Mesothelial cell of epicardium (in vitro differentiated cells): ENCODE measurements at regions not wholly inside any gene's neighbourhood (a gene's known extent, or its start where the extent isn't known, plus 50 kb on each side); places are given as distances from the start of the nearest gene placed in this dataset.

Source experiments
- DNase-seq, 2 experiments: peaks; one replicate each; pipeline ENCODE4 v3.0.0; 2021; ENCODE audit warnings: low spot score in 2 of 2; ENCODE audit not compliant: unreplicated experiment in 2 of 2
- H3K27ac Mint-ChIP-seq: 2 replicates; pipeline ENCODE4 v1.8.0; 2021; ENCODE audit warnings: mixed read lengths
- H3K27me3 Mint-ChIP-seq: 2 replicates; pipeline ENCODE4 v1.8.0; 2021; ENCODE audit warnings: low read depth, mixed read lengths
- H3K36me3 Mint-ChIP-seq: 2 replicates; pipeline ENCODE4 v1.8.0; 2021; ENCODE audit warnings: mixed read lengths
- H3K4me1 Mint-ChIP-seq: 2 replicates; pipeline ENCODE4 v1.8.0; 2021; ENCODE audit warnings: mixed read lengths
- H3K4me3 Mint-ChIP-seq: 2 replicates; pipeline ENCODE4 v1.8.0; 2021; ENCODE audit warnings: mild to moderate bottlenecking, moderate library complexity, mixed read lengths
- H3K9me3 Mint-ChIP-seq: 2 replicates; pipeline ENCODE4 v1.8.0; 2021; ENCODE audit warnings: mixed read lengths
- TF ChIP-seq, protein P1 (sequence below): fragments of 200-600 bp; sonication (generic); IDR thresholded peaks from one replicate; pipeline ENCODE4 v1.5.0; 2021; ENCODE audit warnings: antibody characterized with exemption; ENCODE audit not compliant: unreplicated experiment

DNA sequence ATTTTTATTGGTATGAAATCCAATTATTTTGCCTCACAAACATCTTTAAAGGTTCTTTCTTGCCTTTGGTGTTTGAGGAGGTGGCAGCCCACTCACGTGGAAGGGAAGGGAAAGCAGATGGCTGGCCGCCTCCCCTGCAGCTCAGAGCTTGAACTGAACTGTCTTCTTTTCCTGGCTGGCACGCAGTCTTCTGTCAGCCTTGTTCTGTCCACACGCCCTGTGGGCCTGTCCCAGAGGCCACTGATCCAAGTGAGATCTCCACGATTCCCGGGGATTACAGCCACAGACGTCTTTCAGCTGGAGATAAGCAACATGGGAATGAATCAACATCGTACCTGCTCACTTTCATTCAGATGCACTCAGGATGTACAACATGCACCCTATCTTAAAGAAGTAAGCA is 73.3 kb downstream of the TMEM18 start:
- no peaks in the 10 kb centered on the region for H3K27me3 Mint-ChIP-seq
- no peaks in the 10 kb centered on the region for H3K36me3 Mint-ChIP-seq
- no peaks in the 10 kb centered on the region for H3K9me3 Mint-ChIP-seq
- no peak overlapping the region for H3K4me3 Mint-ChIP-seq
- TF ChIP-seq, protein P1, sequence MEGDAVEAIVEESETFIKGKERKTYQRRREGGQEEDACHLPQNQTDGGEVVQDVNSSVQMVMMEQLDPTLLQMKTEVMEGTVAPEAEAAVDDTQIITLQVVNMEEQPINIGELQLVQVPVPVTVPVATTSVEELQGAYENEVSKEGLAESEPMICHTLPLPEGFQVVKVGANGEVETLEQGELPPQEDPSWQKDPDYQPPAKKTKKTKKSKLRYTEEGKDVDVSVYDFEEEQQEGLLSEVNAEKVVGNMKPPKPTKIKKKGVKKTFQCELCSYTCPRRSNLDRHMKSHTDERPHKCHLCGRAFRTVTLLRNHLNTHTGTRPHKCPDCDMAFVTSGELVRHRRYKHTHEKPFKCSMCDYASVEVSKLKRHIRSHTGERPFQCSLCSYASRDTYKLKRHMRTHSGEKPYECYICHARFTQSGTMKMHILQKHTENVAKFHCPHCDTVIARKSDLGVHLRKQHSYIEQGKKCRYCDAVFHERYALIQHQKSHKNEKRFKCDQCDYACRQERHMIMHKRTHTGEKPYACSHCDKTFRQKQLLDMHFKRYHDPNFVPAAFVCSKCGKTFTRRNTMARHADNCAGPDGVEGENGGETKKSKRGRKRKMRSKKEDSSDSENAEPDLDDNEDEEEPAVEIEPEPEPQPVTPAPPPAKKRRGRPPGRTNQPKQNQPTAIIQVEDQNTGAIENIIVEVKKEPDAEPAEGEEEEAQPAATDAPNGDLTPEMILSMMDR: no peak
- H3K4me1 Mint-ChIP-seq: no peaks in the 10 kb centered on the region
- DNase-seq: peak in 1 of 2 experiments; percentile 21
- H3K27ac Mint-ChIP-seq: no peak overlapping the region

DNA sequence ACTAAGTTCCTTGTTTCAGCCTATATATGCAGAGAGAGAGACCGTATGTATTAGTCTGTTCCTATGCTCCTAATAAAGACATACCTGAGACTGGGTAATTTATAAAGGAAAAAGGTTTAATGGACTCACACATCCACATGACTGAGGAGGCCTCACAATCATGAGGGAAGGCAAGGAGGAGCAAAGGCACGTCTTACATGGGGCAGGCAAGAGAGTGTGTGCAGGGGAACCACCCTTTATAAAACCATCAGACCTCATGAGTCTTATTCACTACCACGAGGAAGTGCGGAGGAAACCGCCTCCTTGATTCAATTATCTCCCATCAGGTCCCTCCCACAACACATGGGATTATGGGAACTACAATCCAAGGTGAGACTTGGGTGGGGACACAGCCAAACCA is 73.8 kb downstream of the TMEM18 start:
- TF ChIP-seq, protein P1: no peak
- no peaks in the 10 kb centered on the region for H3K36me3 Mint-ChIP-seq
- no peak overlapping the region for H3K4me3 Mint-ChIP-seq
- H3K9me3 Mint-ChIP-seq: no peaks in the 10 kb centered on the region
- H3K27me3 Mint-ChIP-seq: no peaks in the 10 kb centered on the region
- no peak for DNase-seq
- peak overlapping the region; percentile 32 for H3K27ac Mint-ChIP-seq
- H3K4me1 Mint-ChIP-seq: no peaks in the 10 kb centered on the region

DNA sequence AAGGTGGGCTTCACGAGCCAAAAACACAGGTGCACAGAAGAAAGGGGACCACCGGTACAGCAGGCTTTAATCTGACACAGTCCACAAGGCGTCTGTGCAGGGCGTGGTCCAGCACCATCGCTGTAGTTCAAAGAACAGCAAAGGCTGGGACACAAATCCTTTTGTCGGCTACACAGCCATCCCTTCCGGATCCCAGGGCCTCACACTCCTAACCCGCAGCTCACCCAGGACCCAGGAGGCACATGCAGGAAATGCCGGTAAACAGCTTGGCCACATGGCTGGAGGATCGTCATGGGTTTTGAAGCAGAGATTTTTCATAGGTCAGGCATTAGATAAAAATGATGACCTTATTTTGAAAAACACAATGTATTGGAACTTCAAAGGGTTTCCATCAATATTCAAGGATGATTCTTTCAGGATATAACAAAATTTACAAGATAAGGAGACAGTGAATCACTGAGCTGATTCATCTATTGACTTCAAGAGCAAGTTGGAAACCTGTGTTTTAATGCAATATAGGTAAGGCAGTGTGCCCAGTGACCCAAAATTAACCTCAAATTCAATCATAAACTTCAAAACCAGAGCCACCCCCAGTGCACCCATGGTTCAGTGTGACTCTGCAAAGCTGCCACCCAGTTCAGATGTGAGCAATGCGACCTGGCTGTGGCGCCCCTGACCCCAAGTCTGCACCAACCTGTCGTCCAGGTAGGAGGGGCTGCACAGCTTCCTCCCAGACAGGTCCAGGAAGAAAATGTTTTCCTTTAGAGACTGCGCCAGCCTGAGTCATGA is 74.4 kb downstream of the TMEM18 start:
- no peaks in the 10 kb centered on the region for H3K27me3 Mint-ChIP-seq

DNA sequence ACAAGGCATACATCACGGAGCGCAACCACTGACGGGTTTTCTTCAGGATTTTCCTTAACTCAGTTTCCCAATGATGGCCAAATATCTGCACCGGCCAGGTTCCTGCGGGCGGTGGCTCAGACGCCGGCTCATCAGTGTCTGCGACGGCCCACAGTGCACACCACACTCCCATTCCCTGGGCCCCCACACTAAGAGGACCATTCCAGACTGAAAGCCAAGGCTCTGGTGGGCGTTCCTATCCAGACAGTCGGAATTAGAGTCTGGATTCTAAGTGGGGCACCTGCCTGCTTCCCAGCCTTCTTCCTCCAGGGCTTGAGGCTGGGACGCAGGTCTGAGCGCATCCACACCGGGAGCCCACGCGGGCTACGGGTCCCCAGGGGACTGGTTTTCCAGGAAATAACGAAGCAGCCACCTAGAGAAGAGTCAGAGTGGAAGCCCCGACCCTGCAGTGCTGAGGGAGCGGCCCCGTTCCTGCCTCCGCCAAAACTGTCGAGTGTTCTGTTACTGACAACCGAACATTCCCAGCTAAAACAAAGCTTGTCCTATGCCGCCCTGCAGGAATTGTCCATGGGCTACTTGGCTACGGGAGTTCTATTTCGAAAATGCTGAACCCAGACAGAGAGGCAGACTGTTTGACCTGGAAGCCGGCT is 75.3 kb downstream of the TMEM18 start:
- H3K27ac Mint-ChIP-seq: no peak overlapping the region
- no peak overlapping the region for H3K4me3 Mint-ChIP-seq
- no peaks in the 10 kb centered on the region for H3K27me3 Mint-ChIP-seq
- H3K4me1 Mint-ChIP-seq: no peaks in the 10 kb centered on the region
- no peaks in the 10 kb centered on the region for H3K36me3 Mint-ChIP-seq
- peak in 1 of 2 experiments; percentile 22 for DNase-seq
- no peaks in the 10 kb centered on the region for H3K9me3 Mint-ChIP-seq
- TF ChIP-seq, protein P1: no peak

More for the DNA sequence above, 74.4 kb downstream of the TMEM18 start:
- Mint-ChIP-seq H3K4me3 (no peak overlapping the region), H3K9me3 (no peaks in the 10 kb centered on the region), H3K27ac (no peak overlapping the region), H3K4me1 (no peaks in the 10 kb centered on the region), H3K36me3 (no peaks in the 10 kb centered on the region)
- DNase-seq: no peak
- TF ChIP-seq, protein P1: no peak

DNA sequence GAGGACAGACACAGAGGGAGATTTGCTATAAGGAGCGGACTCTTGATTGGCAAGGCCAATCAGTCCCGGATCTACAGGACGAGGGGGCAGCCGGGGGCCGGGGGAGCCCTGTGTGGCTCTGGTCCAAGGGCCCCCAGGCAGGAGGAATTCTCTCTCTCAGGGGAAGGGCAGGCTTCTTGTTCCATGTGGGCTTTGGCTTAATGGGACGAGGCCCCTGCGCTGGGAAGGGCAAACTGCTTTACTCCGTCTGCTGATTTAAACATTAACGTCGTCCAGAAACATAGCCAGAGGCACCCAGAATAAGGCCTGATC is 75.9 kb downstream of the TMEM18 start:
- no peak overlapping the region for H3K27ac Mint-ChIP-seq
- no peak for DNase-seq
- H3K4me1 Mint-ChIP-seq: no peaks in the 10 kb centered on the region
- H3K4me3 Mint-ChIP-seq: no peak overlapping the region
- no peaks in the 10 kb centered on the region for H3K9me3 Mint-ChIP-seq
- H3K27me3 Mint-ChIP-seq: no peaks in the 10 kb centered on the region
- H3K36me3 Mint-ChIP-seq: no peaks in the 10 kb centered on the region
- TF ChIP-seq, protein P1: no peak
